ENCODE measurements at regions not wholly inside any gene's neighbourhood (a gene's known extent, or its start where the extent isn't known, plus 50 kb on each side); places are given as distances from the start of the nearest gene placed in this dataset.

GRCh38 chr16:6557353-6558023 is 775.2 kb upstream of the RBFOX1 start:
- no peak for DNase-seq (ENCODE audit: insufficient read length)
- no peak for TF ChIP-seq TAF1 (IDR thresholded peaks at IDR 0.05; ENCODE audit: borderline replicate concordance, low read depth, low read length)
- no peak for TF ChIP-seq POLR2AphosphoS5 (IDR thresholded peaks at IDR 0.05; ENCODE audit: low read depth, low read length)
- no peak for TF ChIP-seq POLR2A (IDR thresholded peaks at IDR 0.05; ENCODE audit: low read depth, low read length)
- no peak for FAIRE-seq

GRCh38 chr16:6549415-6549814 is 783.2 kb upstream of the RBFOX1 start:
- TF ChIP-seq POLR2AphosphoS5 (IDR thresholded peaks at IDR 0.05; ENCODE audit: low read depth, low read length): no peak
- no peak for TF ChIP-seq TAF1 (IDR thresholded peaks at IDR 0.05; ENCODE audit: borderline replicate concordance, low read depth, low read length)
- no peak for TF ChIP-seq POLR2A (IDR thresholded peaks at IDR 0.05; ENCODE audit: low read depth, low read length)
- FAIRE-seq (no peak), DNase-seq (ENCODE audit: insufficient read length) (no peak)

GRCh38 chr16:6548507-6548906 is 784.1 kb upstream of the RBFOX1 start:
- DNase-seq (ENCODE audit: insufficient read length) (no peak), FAIRE-seq (no peak)
- TF ChIP-seq TAF1 (IDR thresholded peaks at IDR 0.05; ENCODE audit: borderline replicate concordance, low read depth, low read length): no peak
- no peak for TF ChIP-seq POLR2AphosphoS5 (IDR thresholded peaks at IDR 0.05; ENCODE audit: low read depth, low read length)
- no peak for TF ChIP-seq POLR2A (IDR thresholded peaks at IDR 0.05; ENCODE audit: low read depth, low read length)

GRCh38 chr16:6547131-6547530 is 785.5 kb upstream of the RBFOX1 start:
- DNase-seq (ENCODE audit: insufficient read length) (no peak), FAIRE-seq (no peak)
- TF ChIP-seq POLR2A (IDR thresholded peaks at IDR 0.05; ENCODE audit: low read depth, low read length) (no peak), TAF1 (IDR thresholded peaks at IDR 0.05; ENCODE audit: borderline replicate concordance, low read depth, low read length) (no peak), POLR2AphosphoS5 (IDR thresholded peaks at IDR 0.05; ENCODE audit: low read depth, low read length) (no peak)

GRCh38 chr16:6545329-6545728 is 787.3 kb upstream of the RBFOX1 start:
- DNase-seq (ENCODE audit: insufficient read length) (no peak), FAIRE-seq (no peak)
- no peak for TF ChIP-seq TAF1 (IDR thresholded peaks at IDR 0.05; ENCODE audit: borderline replicate concordance, low read depth, low read length)
- TF ChIP-seq POLR2AphosphoS5 (IDR thresholded peaks at IDR 0.05; ENCODE audit: low read depth, low read length): no peak
- TF ChIP-seq POLR2A (IDR thresholded peaks at IDR 0.05; ENCODE audit: low read depth, low read length): no peak

- FAIRE-seq: no peak
- TF ChIP-seq POLR2AphosphoS5 (IDR thresholded peaks at IDR 0.05; ENCODE audit: low read depth, low read length): no peak
- TF ChIP-seq TAF1 (IDR thresholded peaks at IDR 0.05; ENCODE audit: borderline replicate concordance, low read depth, low read length): no peak
- no peak for TF ChIP-seq POLR2A (IDR thresholded peaks at IDR 0.05; ENCODE audit: low read depth, low read length)
- no peak for DNase-seq (ENCODE audit: insufficient read length)
These were observed 791.4 kb upstream of the RBFOX1 start for GRCh38 chr16:6541267-6541666.

- DNase-seq (ENCODE audit: insufficient read length) (no peak), FAIRE-seq (no peak)
- TF ChIP-seq TAF1 (IDR thresholded peaks at IDR 0.05; ENCODE audit: borderline replicate concordance, low read depth, low read length) (no peak), POLR2A (IDR thresholded peaks at IDR 0.05; ENCODE audit: low read depth, low read length) (no peak), POLR2AphosphoS5 (IDR thresholded peaks at IDR 0.05; ENCODE audit: low read depth, low read length) (no peak)
These were observed 796.2 kb upstream of the RBFOX1 start for GRCh38 chr16:6536411-6536810.

- TF ChIP-seq POLR2AphosphoS5 (IDR thresholded peaks at IDR 0.05; ENCODE audit: low read depth, low read length) (no peak), TAF1 (IDR thresholded peaks at IDR 0.05; ENCODE audit: borderline replicate concordance, low read depth, low read length) (no peak), POLR2A (IDR thresholded peaks at IDR 0.05; ENCODE audit: low read depth, low read length) (no peak)
- DNase-seq (ENCODE audit: insufficient read length): no peak
These were observed 801.6 kb upstream of the RBFOX1 start for GRCh38 chr16:6531067-6531466.

GRCh38 chr16:6528217-6528616 is 804.4 kb upstream of the RBFOX1 start:
- DNase-seq (ENCODE audit: insufficient read length) (no peak), FAIRE-seq (no peak)

More at GRCh38 chr16:6531067-6531466, 801.6 kb upstream of the RBFOX1 start:
- no peak for FAIRE-seq

GRCh38 chr16:6527646-6528045 is 805.0 kb upstream of the RBFOX1 start:
- DNase-seq (ENCODE audit: insufficient read length) (no peak), FAIRE-seq (no peak)
- TF ChIP-seq TAF1 (IDR thresholded peaks at IDR 0.05; ENCODE audit: borderline replicate concordance, low read depth, low read length) (no peak), POLR2A (IDR thresholded peaks at IDR 0.05; ENCODE audit: low read depth, low read length) (no peak), POLR2AphosphoS5 (IDR thresholded peaks at IDR 0.05; ENCODE audit: low read depth, low read length) (no peak)

More at GRCh38 chr16:6528217-6528616, 804.4 kb upstream of the RBFOX1 start:
- TF ChIP-seq POLR2A (IDR thresholded peaks at IDR 0.05; ENCODE audit: low read depth, low read length) (no peak), TAF1 (IDR thresholded peaks at IDR 0.05; ENCODE audit: borderline replicate concordance, low read depth, low read length) (no peak), POLR2AphosphoS5 (IDR thresholded peaks at IDR 0.05; ENCODE audit: low read depth, low read length) (no peak)

- TF ChIP-seq TAF1 (IDR thresholded peaks at IDR 0.05; ENCODE audit: borderline replicate concordance, low read depth, low read length) (no peak), POLR2A (IDR thresholded peaks at IDR 0.05; ENCODE audit: low read depth, low read length) (no peak), POLR2AphosphoS5 (IDR thresholded peaks at IDR 0.05; ENCODE audit: low read depth, low read length) (no peak)
- DNase-seq (ENCODE audit: insufficient read length): no peak
- no peak for FAIRE-seq
These were observed 808.1 kb upstream of the RBFOX1 start for GRCh38 chr16:6524501-6524900.

GRCh38 chr16:6517020-6517720 is 815.5 kb upstream of the RBFOX1 start:
- TF ChIP-seq POLR2A (IDR thresholded peaks at IDR 0.05; ENCODE audit: low read depth, low read length): no peak
- TF ChIP-seq TAF1 (IDR thresholded peaks at IDR 0.05; ENCODE audit: borderline replicate concordance, low read depth, low read length): no peak
- TF ChIP-seq POLR2AphosphoS5 (IDR thresholded peaks at IDR 0.05; ENCODE audit: low read depth, low read length): no peak
- DNase-seq (ENCODE audit: insufficient read length) (no peak), FAIRE-seq (no peak)

Data from GM12892 (cell line).